Activated CD4-positive, alpha-beta T cell treated with anti-CD3 and anti-CD28 coated beads for 36 hours (primary cell): ENCODE measurements at regions not wholly inside any gene's neighbourhood (a gene's known extent, or its start where the extent isn't known, plus 50 kb on each side); places are given as distances from the start of the nearest gene placed in this dataset.

Experiments
- ATAC-seq: fragments of 200-7000 bp; cut with Tn5 transposase; one replicate; pipeline ENCODE4 v1.10.0; 2021; ENCODE audit warnings: mild to moderate bottlenecking, moderate library complexity
- CTCF ChIA-PET: fragments of 350-600 bp; sonication (Branson Sonifier 250); formaldehyde crosslinking; loops from one replicate; lab custom pipeline; 2021; ENCODE audit warnings: antibody characterized with exemption; lab: Charles Lee
- POLR2A ChIA-PET: fragments of 350-600 bp; sonication (Branson Sonifier 250); formaldehyde crosslinking; loops from one replicate; lab custom pipeline; 2021; ENCODE audit warnings: antibody characterized with exemption, inconsistent platforms; lab: Charles Lee
- DNase-seq: peaks from one replicate; pipeline ENCODE4 v3.0.0-alpha.2; 2020
- H3K27ac Mint-ChIP-seq: one replicate; pipeline ENCODE4 v1.8.0; 2021; ENCODE audit warnings: mixed read lengths
- H3K27me3 Mint-ChIP-seq: one replicate; pipeline ENCODE4 v1.8.0; 2021; ENCODE audit warnings: mixed read lengths
- H3K36me3 Mint-ChIP-seq: one replicate; pipeline ENCODE4 v1.8.0; 2021; ENCODE audit warnings: low read depth, mixed read lengths
- H3K4me1 Mint-ChIP-seq: one replicate; pipeline ENCODE4 v1.8.0; 2021; ENCODE audit warnings: mixed read lengths
- H3K4me3 Mint-ChIP-seq: one replicate; pipeline ENCODE4 v1.8.0; 2021; ENCODE audit warnings: mild to moderate bottlenecking, moderate library complexity, mixed read lengths
- H3K9me3 Mint-ChIP-seq: one replicate; pipeline ENCODE4 v1.8.0; 2021; ENCODE audit warnings: low read depth, mixed read lengths
- intact Hi-C, 2 experiments: fragments of 100-400 bp; cut with DNase I in 1 of 2; cut with micrococcal nuclease in 1 of 2; formaldehyde crosslinking; loops; one replicate each; pipeline versions ENCODE4 v1.14.2 to v1.15.1; 2022 to 2024; cut with DNase I, micrococcal nuclease

DNA sequence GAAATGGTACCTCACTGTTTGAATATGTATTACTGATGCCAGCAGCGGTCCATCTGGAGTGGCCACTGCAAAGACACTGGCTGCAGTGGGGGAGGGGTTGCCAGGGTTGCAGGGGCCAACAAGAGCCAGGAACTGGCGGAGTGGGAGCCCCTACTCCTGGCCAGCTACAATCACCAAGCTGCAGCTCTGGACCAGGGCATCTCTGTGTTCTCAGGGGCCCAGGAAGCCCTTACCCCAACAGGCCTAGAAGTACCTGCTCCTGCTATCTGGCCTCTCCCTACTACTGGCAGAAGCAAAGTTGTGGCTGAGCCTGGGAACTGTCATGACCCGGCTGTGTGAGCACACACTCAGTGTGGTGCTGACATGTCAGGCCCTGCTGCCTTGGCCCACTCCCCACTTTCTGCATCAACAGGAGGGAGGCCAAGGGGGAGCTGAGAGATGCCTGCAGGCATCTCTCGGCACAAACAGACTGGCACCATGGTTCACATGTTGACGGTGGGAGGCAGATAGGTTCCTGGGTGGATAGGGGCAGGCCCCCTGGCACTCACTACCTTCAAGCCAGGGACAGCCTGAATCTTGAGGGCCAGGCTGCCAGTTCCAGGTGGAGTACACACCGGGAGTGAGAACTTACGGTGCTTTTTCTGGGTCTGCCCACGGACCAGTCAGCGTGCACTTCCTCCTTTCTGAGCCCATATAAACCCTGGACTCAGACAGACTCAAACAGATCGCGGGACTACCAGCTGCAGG is 1188.0 kb downstream of the GRIK2 start:
- H3K4me3 Mint-ChIP-seq: no peak overlapping the region
- intact Hi-C loops: no loop called here
- no peak for ATAC-seq
- H3K36me3 Mint-ChIP-seq: no peaks in the 10 kb centered on the region
- ChIA-PET CTCF (interaction anchor here (0.7 kb wide), 1 partner anchor 1463 kb away, joined by 4 read pairs; no protein-coding TSS in a partner anchor), POLR2A (no interaction called here)
- no peaks in the 10 kb centered on the region for H3K9me3 Mint-ChIP-seq
- no peaks in the 10 kb centered on the region for H3K27me3 Mint-ChIP-seq
- no peak for DNase-seq
- H3K27ac Mint-ChIP-seq: no peak overlapping the region
- no peaks in the 10 kb centered on the region for H3K4me1 Mint-ChIP-seq

DNA sequence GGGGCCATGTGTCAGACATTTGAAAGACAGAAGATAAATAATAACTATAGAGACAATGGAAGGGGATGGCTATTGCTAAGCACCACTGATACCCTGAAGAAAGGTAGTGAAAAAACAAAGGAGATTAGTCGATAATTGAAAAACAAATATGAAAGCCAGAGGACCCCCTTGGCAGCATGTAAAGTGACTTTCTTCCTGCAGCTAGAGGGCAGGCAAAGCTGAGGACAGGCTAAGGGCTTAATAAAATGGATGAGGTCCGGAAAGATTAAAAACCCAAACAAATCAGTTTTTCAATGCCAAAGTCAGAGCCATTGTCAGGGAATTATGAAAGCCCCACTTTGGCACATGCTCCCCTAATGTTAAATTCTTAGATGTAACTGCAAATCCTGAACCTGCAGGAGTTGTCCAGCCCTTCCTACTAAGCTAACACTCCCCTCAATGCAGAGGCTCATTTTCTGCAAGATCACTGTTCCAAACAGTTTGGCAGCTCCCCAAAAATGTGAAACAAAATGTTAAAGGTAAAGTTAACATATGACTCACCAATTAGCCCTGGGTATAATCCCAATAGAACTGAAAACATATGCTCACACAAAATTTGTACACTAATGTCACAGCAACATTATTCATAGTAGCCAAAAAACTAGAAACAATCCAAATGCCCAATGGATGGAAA is 1177.9 kb downstream of the GRIK2 start:
- DNase-seq (no peak), ATAC-seq (no peak)
- intact Hi-C loops: no loop called here
- ChIA-PET CTCF (interaction anchor here (0.6 kb wide), 2 partner anchors 9 to 1198 kb away, joined by 3 read pairs; no protein-coding TSS in a partner anchor), POLR2A (no interaction called here)
- Mint-ChIP-seq H3K27ac (no peak overlapping the region), H3K36me3 (no peaks in the 10 kb centered on the region), H3K27me3 (no peaks in the 10 kb centered on the region), H3K4me3 (no peak overlapping the region), H3K9me3 (no peaks in the 10 kb centered on the region), H3K4me1 (no peaks in the 10 kb centered on the region)

DNA sequence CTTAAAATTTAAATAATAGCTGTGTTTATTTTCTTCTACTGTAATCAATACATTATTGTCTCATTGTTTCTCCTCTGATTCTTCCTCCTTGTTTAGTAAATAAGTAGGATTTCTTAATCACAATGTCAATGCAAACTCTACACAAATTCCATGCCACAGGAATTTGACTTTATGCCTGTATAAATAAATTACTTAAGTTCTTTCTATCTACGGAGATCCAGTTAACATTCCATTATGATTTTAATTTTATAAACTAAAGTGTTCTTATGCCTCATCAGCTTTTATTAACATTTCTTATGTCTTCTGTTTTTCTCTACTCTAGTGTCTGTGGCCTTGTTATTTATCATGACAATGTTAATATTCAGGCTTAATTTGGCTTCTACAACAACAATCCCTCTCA is 1169.2 kb downstream of the GRIK2 start:
- no peak for ATAC-seq
- CTCF ChIA-PET: no interaction called here
- Mint-ChIP-seq H3K27me3 (no peaks in the 10 kb centered on the region), H3K4me3 (no peak overlapping the region), H3K27ac (no peak overlapping the region), H3K9me3 (no peaks in the 10 kb centered on the region), H3K4me1 (no peaks in the 10 kb centered on the region), H3K36me3 (no peaks in the 10 kb centered on the region)
- intact Hi-C loops: no loop called here
- no peak for DNase-seq
- POLR2A ChIA-PET: interaction anchor here (0.6 kb wide), 1 partner anchor 642 kb away, joined by 3 read pairs; no protein-coding TSS in a partner anchor

DNA sequence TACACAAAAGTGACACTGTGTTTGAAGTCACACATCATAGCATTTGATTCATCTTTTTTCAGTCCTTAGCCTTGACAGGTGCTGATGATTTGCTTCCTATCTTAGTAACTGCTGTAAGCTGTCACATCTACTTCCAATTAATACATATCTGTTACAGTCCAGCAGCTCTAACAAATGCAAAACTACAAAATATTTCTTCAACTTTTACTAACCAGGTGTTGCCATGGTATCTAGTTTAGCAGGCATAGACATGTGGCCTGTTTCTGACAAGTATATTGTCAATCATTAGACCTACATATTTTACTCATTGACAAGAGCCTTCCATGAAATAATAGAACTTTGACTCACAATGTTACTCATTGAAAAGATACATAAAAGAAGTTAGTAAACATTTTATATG is 1159.7 kb downstream of the GRIK2 start:
- Mint-ChIP-seq H3K4me1 (no peaks in the 10 kb centered on the region), H3K4me3 (no peak overlapping the region), H3K9me3 (peaks cover 3% of the 10 kb centered on the region), H3K36me3 (no peaks in the 10 kb centered on the region), H3K27ac (no peak overlapping the region), H3K27me3 (no peaks in the 10 kb centered on the region)
- POLR2A ChIA-PET: no interaction called here
- CTCF ChIA-PET: no interaction called here
- intact Hi-C loops: no loop called here
- no peak for DNase-seq
- ATAC-seq: no peak

DNA sequence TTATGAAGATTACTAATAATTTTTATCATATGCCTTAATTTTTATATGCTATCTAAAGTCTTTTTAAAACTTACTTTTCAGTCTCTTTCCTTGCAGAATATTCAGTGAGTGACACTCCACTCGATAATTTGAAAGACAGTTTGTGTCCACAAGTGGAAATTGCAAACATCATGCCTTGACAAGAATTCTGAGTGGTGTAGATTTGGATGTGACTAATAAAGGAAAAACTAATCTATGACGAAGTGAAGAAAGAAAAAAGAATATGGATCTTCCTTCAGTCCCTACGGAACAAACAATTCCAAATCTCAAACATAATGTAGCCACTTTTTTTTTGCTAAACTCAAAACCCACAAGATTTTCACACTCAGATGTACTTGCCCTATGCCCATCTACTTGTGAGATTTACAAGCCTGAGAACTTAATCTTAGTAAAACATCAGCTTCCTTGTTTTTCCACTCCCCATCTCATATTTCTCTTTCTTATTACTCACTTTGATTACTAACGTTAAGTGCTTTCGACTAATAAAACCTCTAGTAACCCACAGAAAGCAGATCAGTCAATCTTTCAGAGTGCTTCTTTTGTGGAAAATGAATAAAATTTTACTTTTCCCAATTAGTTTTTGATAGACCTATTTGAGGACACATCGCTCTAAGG is 1155.8 kb downstream of the GRIK2 start:
- Mint-ChIP-seq H3K27ac (no peak overlapping the region), H3K27me3 (no peaks in the 10 kb centered on the region), H3K4me1 (no peaks in the 10 kb centered on the region), H3K9me3 (peaks cover 3% of the 10 kb centered on the region), H3K36me3 (no peaks in the 10 kb centered on the region), H3K4me3 (no peak overlapping the region)
- intact Hi-C loops: no loop called here
- ChIA-PET CTCF (no interaction called here), POLR2A (no interaction called here)
- ATAC-seq (no peak), DNase-seq (no peak)

DNA sequence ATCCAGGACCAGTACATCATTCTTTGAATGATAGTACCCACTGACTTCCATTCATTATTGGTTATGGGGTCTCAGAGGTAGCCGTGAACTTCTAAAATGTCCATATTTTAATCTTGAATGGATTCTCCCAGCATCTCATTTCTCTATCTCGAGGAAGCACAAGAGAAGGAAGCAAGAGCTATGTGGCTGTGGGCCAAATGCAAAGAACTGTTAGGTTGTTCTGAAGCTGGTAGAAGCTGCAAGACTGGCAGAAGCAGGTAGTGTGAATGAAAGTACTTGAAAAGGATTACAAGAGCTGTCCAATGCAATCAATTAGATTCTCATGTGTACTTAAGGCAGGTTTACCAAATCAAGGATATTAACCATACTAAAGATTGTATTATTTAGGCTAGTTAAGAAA is 1131.8 kb downstream of the GRIK2 start:
- Mint-ChIP-seq H3K27me3 (no peaks in the 10 kb centered on the region), H3K4me1 (no peaks in the 10 kb centered on the region), H3K4me3 (no peak overlapping the region), H3K9me3 (no peaks in the 10 kb centered on the region), H3K36me3 (no peaks in the 10 kb centered on the region), H3K27ac (no peak overlapping the region)
- ChIA-PET CTCF (interaction anchor here (0.7 kb wide), 1 partner anchor 1560 kb away, joined by 3 read pairs; no protein-coding TSS in a partner anchor), POLR2A (no interaction called here)
- intact Hi-C loops: no loop called here
- no peak for ATAC-seq
- DNase-seq: no peak

DNA sequence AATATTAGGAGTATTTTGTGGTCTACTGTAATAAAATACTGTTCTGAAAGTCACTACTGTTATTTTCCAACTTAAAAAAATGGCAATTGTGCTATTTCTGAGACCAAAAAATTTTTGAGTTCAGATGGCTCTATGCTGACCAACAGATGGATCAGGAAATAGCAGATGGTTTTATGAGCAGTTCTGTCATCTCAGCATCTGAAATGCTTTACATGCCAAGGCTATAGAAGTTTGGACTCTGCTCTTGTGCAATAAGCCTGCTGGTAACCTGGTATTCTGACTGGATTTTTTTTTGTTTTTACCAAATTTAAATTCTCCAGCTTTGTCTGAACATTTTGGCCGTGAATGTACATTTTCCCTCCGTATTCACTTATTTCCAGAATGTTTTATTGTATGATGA is 1127.5 kb downstream of the GRIK2 start:
- ATAC-seq (no peak), DNase-seq (no peak)
- intact Hi-C loops: no loop called here
- Mint-ChIP-seq H3K9me3 (no peaks in the 10 kb centered on the region), H3K4me3 (no peak overlapping the region), H3K27ac (no peak overlapping the region), H3K27me3 (no peaks in the 10 kb centered on the region), H3K4me1 (no peaks in the 10 kb centered on the region), H3K36me3 (no peaks in the 10 kb centered on the region)
- ChIA-PET CTCF (no interaction called here), POLR2A (no interaction called here)

DNA sequence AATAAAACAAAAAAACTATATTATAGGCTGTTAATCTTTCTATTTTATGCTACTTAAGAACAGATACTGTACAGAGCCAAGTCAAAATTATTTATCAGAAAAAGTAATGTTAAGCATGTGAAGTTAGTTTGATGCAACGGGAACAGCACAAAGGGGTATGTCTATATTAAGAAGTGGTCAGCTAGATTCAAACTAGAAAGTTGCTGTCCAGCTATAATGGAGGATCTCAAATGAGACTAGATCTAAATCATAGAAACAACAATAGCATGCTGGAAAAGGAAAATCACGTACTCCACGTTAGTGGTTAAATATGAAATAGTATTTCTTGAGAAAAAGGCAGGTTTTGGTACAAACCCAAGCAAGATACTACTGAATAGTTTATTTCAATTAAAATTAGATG is 1124.0 kb downstream of the GRIK2 start:
- H3K36me3 Mint-ChIP-seq: no peaks in the 10 kb centered on the region
- H3K9me3 Mint-ChIP-seq: no peaks in the 10 kb centered on the region
- ATAC-seq (no peak), DNase-seq (no peak)
- CTCF ChIA-PET: interaction anchor here (0.6 kb wide), 1 partner anchor 1513 kb away, joined by 3 read pairs; no protein-coding TSS in a partner anchor
- no peak overlapping the region for H3K4me3 Mint-ChIP-seq
- H3K27me3 Mint-ChIP-seq: no peaks in the 10 kb centered on the region
- no peaks in the 10 kb centered on the region for H3K4me1 Mint-ChIP-seq
- no peak overlapping the region for H3K27ac Mint-ChIP-seq
- POLR2A ChIA-PET: no interaction called here
- intact Hi-C loops: no loop called here

DNA sequence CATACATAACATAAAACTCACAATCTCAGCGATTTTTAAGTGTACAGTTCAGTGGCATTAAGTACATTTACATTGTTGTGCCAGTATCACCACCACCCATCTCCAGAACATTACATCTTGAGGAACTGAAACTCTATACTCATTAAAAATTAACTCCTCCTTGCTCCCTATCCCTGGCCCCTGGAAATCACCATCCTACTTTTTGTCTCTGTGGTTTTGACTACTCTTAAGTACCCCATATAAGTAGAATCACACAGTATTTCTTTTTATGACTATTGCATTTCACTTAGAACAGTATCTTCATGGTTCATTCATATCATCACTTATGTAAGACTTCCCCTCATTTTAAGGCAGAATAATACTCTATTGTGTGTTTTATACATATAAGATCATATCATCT is 1108.1 kb downstream of the GRIK2 start:
- intact Hi-C loops: no loop called here
- no peak for ATAC-seq
- peaks cover 2% of the 10 kb centered on the region for H3K9me3 Mint-ChIP-seq
- H3K27me3 Mint-ChIP-seq: no peaks in the 10 kb centered on the region
- CTCF ChIA-PET: no interaction called here
- DNase-seq: no peak
- no peak overlapping the region for H3K4me3 Mint-ChIP-seq
- POLR2A ChIA-PET: no interaction called here
- H3K27ac Mint-ChIP-seq: no peak overlapping the region
- no peaks in the 10 kb centered on the region for H3K36me3 Mint-ChIP-seq
- no peaks in the 10 kb centered on the region for H3K4me1 Mint-ChIP-seq

DNA sequence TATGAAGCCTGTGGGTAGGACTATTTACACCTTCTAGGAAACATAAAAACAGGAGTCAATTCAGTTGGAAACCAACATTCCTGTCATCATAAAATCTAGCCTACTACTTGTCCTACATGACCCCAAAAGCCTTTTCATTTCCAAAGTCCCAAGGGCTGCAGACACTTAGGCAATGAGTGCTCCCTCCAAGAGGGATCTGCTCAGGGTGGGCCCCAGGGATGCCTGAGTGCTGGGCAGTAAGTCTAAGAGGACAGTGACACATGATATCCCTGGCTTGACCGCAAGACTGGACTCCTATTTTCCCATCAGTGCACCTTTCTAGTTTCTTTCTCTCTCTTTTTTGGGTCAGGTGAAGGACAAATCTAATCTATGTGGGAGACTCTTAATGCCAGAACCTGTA is 1101.3 kb downstream of the GRIK2 start:
- CTCF ChIA-PET: no interaction called here
- peaks cover 7% of the 10 kb centered on the region for H3K9me3 Mint-ChIP-seq
- H3K27me3 Mint-ChIP-seq: no peaks in the 10 kb centered on the region
- POLR2A ChIA-PET: no interaction called here
- H3K36me3 Mint-ChIP-seq: no peaks in the 10 kb centered on the region
- DNase-seq: no peak
- no peak overlapping the region for H3K27ac Mint-ChIP-seq
- H3K4me3 Mint-ChIP-seq: no peak overlapping the region
- intact Hi-C loops: no loop called here
- no peaks in the 10 kb centered on the region for H3K4me1 Mint-ChIP-seq
- ATAC-seq: no peak

DNA sequence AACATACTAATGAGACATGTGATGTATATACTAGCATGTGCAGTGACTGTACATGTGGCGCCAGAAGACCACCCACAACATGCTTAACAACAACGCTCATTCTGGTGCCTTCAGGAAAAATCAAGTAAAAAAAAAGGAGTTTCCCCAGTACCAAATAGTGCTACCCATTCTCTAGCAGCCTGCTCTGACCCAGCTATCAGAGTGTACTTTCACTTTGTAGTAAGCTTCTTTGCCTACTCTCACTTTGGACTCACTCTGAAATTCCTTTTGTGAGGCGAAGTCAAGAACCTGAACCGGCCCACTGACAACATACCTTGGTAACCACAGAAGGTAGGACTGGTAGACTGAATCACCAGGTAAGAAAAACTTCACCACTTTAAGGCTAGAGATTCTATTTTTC is 1100.0 kb downstream of the GRIK2 start:
- no peak for DNase-seq
- no peak for ATAC-seq
- Mint-ChIP-seq H3K27ac (no peak overlapping the region), H3K36me3 (no peaks in the 10 kb centered on the region), H3K4me1 (no peaks in the 10 kb centered on the region), H3K4me3 (no peak overlapping the region), H3K9me3 (peaks cover 7% of the 10 kb centered on the region), H3K27me3 (no peaks in the 10 kb centered on the region)
- intact Hi-C loops: no loop called here
- POLR2A ChIA-PET: no interaction called here
- CTCF ChIA-PET: no interaction called here

DNA sequence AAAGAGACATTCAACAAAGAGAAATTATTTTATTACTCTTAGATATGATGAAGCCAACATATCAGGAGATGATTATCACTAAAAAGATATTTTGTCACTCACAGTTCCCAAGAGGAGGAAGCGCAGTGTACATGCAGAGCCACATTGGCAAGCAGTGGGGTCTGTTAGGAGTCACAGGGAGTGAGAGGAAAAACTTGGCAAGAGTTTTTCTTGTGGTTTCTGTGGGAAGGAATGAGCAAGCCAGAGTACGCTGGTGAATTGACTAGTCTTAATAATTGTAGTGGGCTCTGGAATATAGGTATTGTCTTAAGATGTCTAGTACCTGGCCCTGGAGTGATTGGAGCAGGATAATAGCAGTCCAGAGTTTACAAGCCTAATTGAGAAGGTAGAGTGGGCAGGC is 1095.2 kb downstream of the GRIK2 start:
- intact Hi-C loops: no loop called here
- H3K4me3 Mint-ChIP-seq: no peak overlapping the region
- no peak overlapping the region for H3K27ac Mint-ChIP-seq
- ChIA-PET CTCF (no interaction called here), POLR2A (no interaction called here)
- H3K36me3 Mint-ChIP-seq: no peaks in the 10 kb centered on the region
- no peak for DNase-seq
- no peak for ATAC-seq
- H3K9me3 Mint-ChIP-seq: peaks cover 4% of the 10 kb centered on the region
- H3K27me3 Mint-ChIP-seq: no peaks in the 10 kb centered on the region
- H3K4me1 Mint-ChIP-seq: no peaks in the 10 kb centered on the region
